Cardiac muscle cell (in vitro differentiated cells and primary cell): ENCODE measurements at regions not wholly inside any gene's neighbourhood (a gene's known extent, or its start where the extent isn't known, plus 50 kb on each side); places are given as distances from the start of the nearest gene placed in this dataset.

Source experiments
- DNase-seq, 2 donors: peaks; one replicate each; pipeline versions ENCODE4 v3.0.0 to v3.0.0-alpha.2; 2010 to 2017; ENCODE audit warnings: low read depth in 1 of 2, low spot score in 1 of 2
- H3K27ac ChIP-seq: fragments of 200-600 bp; sonication (generic); 2 replicates; pipeline ENCODE4 v1.5.1; 2016
- H3K27me3 ChIP-seq: fragments of 200-600 bp; sonication (generic); 2 replicates; pipeline ENCODE4 v1.6.0; 2016; ENCODE audit warnings: control low read depth
- H3K36me3 ChIP-seq: fragments of 200-600 bp; sonication (generic); 2 replicates; pipeline ENCODE4 v1.5.1; 2016; ENCODE audit warnings: control low read depth
- H3K4me1 ChIP-seq: fragments of 200-600 bp; sonication (generic); 2 replicates; pipeline ENCODE4 v1.8.1; 2017; ENCODE audit warnings: low read depth, mild to moderate bottlenecking, mixed run types
- H3K4me3 ChIP-seq: fragments of 200-600 bp; sonication (generic); 2 replicates; pipeline ENCODE4 v1.5.1; 2016; ENCODE audit warnings: mild to moderate bottlenecking
- H3K9me3 ChIP-seq: fragments of 200-600 bp; sonication (generic); 2 replicates; pipeline ENCODE4 v1.5.1; 2017; ENCODE audit warnings: low read depth, mild to moderate bottlenecking, control low read depth
- CTCF ChIP-seq: IDR thresholded peaks from 2 replicates; pipeline ENCODE4 v1.5.1; 2012; ENCODE audit warnings: low read depth, mild to moderate bottlenecking, low read length

GRCh38 chr4:14675279-14675985 lies 326.8 kb upstream of the CPEB2 start:
- Histone ChIP-seq H3K36me3 (no peaks in the 10 kb centered on the region), H3K4me3 (no peak overlapping the region), H3K27me3 (no peaks in the 10 kb centered on the region), H3K27ac (peak overlapping the region; percentile 5), H3K4me1 (no peaks in the 10 kb centered on the region), H3K9me3 (no peaks in the 10 kb centered on the region)
- DNase-seq: no peak
- TF ChIP-seq CTCF: no peak

- no peak for DNase-seq
- Histone ChIP-seq H3K27me3 (no peaks in the 10 kb centered on the region), H3K4me3 (no peak overlapping the region)
Measured at GRCh38 chr4:14679906-14680305, 322.4 kb upstream of the CPEB2 start.

GRCh38 chr4:14681330-14681729 lies 321.0 kb upstream of the CPEB2 start:
- Histone ChIP-seq H3K36me3 (no peaks in the 10 kb centered on the region), H3K4me1 (no peaks in the 10 kb centered on the region), H3K27me3 (no peaks in the 10 kb centered on the region), H3K27ac (no peak overlapping the region), H3K9me3 (no peaks in the 10 kb centered on the region), H3K4me3 (no peak overlapping the region)
- TF ChIP-seq CTCF: no peak
- no peak for DNase-seq

More at GRCh38 chr4:14679906-14680305, 322.4 kb upstream of the CPEB2 start:
- Histone ChIP-seq H3K4me1 (no peaks in the 10 kb centered on the region), H3K27ac (no peak overlapping the region), H3K9me3 (no peaks in the 10 kb centered on the region), H3K36me3 (no peaks in the 10 kb centered on the region)
- TF ChIP-seq CTCF: no peak

GRCh38 chr4:14693728-14694127 lies 308.6 kb upstream of the CPEB2 start:
- no peak for TF ChIP-seq CTCF
- H3K36me3 ChIP-seq: no peaks in the 10 kb centered on the region
- no peaks in the 10 kb centered on the region for H3K9me3 ChIP-seq
- no peak for DNase-seq
- H3K27me3 ChIP-seq: no peaks in the 10 kb centered on the region
- H3K4me3 ChIP-seq: no peak overlapping the region
- H3K4me1 ChIP-seq: peaks cover 14% of the 10 kb centered on the region
- H3K27ac ChIP-seq: peak overlapping the region; percentile 37

GRCh38 chr4:14695095-14695845 lies 307.0 kb upstream of the CPEB2 start:
- Histone ChIP-seq H3K27ac (no peak overlapping the region), H3K4me1 (peaks cover 19% of the 10 kb centered on the region), H3K9me3 (no peaks in the 10 kb centered on the region), H3K36me3 (no peaks in the 10 kb centered on the region), H3K4me3 (no peak overlapping the region), H3K27me3 (no peaks in the 10 kb centered on the region)
- no peak for TF ChIP-seq CTCF
- DNase-seq: no peak
